ENCODE measurements at regions not wholly inside any gene's neighbourhood (a gene's known extent, or its start where the extent isn't known, plus 50 kb on each side); places are given as distances from the start of the nearest gene placed in this dataset.
A peak's percentile ranks its signal among the peaks of the same experiment; 100 is the strongest.

DNA sequence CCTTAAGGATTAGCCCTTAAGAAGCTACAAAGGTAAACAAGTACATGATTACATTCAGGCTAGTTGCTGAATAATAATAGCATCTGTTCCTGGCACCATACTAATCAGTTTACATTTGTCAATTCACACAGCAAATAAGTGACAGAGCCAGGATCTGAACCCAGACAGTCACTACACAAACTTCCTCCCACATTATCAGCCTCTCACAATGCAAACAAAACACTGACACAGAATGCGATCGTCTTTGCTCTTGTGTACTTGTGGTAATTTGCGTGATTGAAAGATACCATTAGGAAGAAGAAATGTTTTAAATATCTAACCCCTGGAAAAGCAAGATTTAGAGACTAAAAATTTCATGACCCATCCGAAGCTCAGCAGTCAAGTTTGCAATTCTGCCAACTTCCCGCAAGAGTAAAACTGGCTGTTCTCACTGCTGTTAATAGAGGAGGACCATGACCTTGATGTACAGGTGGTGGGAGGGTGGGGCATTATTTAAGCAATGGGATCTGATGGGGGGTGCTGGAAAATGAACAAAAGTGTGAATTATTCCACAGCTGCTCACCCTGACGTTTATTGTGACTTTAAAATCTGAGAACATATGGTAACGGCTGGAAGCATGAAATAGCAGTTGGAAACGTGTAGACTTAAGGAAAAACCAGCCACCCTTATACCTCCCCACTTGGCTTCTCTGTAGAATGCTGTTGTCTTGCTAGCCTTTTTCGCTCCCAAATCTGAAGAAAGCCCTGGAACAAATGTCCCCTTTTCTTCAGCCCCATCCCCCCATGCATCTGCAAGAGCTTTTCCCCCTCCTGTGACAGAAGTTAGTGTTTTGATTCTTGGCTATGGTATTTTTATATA lies 95.3 kb upstream of the ARMC2 start:
- no peaks in the 10 kb centered on the region for H3K9me3 ChIP-seq (ENCODE audit: control extremely low read depth in 1 of 5, control insufficient read depth in 4 of 5, insufficient read depth in 2 of 5, low read depth in 1 of 5, low read length in 4 of 5)
- no peaks in the 10 kb centered on the region for H3K27me3 ChIP-seq (replicated peaks in 2 of 5; ENCODE audit: control insufficient read depth in 4 of 5, insufficient read depth in 5 of 5, low read length in 4 of 5)
- no peak overlapping the region for H3K27ac ChIP-seq (ENCODE audit: insufficient read depth in 1 of 2, low read depth in 1 of 2, low read length in 2 of 2, poor library complexity in 1 of 2, severe bottlenecking in 2 of 2)
- CTCF ChIA-PET, result no interaction called here
- WGBS (ENCODE audit: insufficient coverage), result 91% methylated on average over 6 of the region's 9 CpGs
- DNase-seq, result no peak
- H3K4me1 ChIP-seq (ENCODE audit: control extremely low read depth in 1 of 4, control insufficient read depth in 4 of 4, insufficient read depth in 4 of 4, low read length in 3 of 4), result no peaks in the 10 kb centered on the region
- H3K4me3 ChIP-seq (ENCODE audit: control insufficient read depth in 1 of 7, extremely low read depth in 1 of 7, insufficient read depth in 4 of 7, low read depth in 2 of 7, low read length in 6 of 7), result no peak overlapping the region
- H3K36me3 ChIP-seq (ENCODE audit: control insufficient read depth in 4 of 4, insufficient read depth in 4 of 4, low read length in 3 of 4), result no peaks in the 10 kb centered on the region
- POLR2A ChIA-PET, result interaction anchor here (0.6 kb wide), 1 partner anchor 291 kb away, joined by 3 read pairs; no protein-coding TSS in a partner anchor

DNA sequence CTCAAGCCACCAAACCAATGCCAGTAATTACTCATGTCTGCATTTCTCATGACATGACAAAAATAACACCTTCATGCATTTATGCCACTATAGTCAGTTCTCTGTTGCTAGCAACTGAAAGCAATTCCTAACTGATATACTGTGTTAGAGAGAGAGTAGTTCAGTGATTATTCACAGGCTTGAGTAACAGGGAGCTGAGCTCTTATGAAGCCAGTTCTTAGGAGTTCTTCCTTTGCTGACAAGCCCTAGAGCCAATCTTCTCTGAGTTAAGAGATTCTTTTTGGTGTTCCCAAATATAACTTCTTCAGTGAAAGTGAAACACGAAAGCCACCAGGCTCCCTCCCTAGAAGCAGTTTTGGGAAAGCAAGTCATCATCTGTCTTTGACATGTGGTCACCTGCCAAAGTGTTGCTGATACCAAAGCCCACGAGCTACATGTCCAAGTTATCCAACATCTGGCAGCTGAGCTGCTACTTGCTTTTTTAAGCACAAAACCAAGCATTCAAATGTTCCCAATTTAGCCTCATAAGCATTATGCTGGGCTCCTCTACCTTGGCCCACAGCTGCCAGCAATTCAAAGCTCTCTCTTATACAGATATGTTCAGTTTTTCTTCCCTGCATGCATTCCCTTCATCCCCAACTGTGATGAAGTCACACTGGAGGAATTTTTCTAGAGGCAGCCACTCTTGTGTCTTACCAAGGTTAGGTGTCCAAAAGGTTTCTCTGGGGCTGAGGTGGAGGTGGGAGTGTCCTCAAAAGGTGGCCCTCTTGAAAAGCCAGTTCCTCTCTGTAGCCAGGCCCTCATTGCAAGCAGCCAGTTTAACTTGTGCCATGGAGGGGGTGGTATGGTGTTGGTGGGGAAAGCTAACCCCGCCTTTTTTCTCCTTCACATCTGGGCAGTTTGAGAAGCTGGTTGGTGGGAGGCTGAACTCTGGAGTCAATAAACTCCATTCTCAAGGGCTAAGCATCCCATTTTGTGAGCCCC lies 92.7 kb upstream of the ARMC2 start:
- Histone ChIP-seq H3K9me3 (ENCODE audit: control extremely low read depth in 1 of 5, control insufficient read depth in 4 of 5, insufficient read depth in 2 of 5, low read depth in 1 of 5, low read length in 4 of 5) (no peaks in the 10 kb centered on the region), H3K36me3 (ENCODE audit: control insufficient read depth in 4 of 4, insufficient read depth in 4 of 4, low read length in 3 of 4) (no peaks in the 10 kb centered on the region), H3K27ac (ENCODE audit: insufficient read depth in 1 of 2, low read depth in 1 of 2, low read length in 2 of 2, poor library complexity in 1 of 2, severe bottlenecking in 2 of 2) (no peak overlapping the region), H3K4me3 (ENCODE audit: control insufficient read depth in 1 of 7, extremely low read depth in 1 of 7, insufficient read depth in 4 of 7, low read depth in 2 of 7, low read length in 6 of 7) (no peak overlapping the region), H3K27me3 (replicated peaks in 2 of 5; ENCODE audit: control insufficient read depth in 4 of 5, insufficient read depth in 5 of 5, low read length in 4 of 5) (no peaks in the 10 kb centered on the region), H3K4me1 (ENCODE audit: control extremely low read depth in 1 of 4, control insufficient read depth in 4 of 4, insufficient read depth in 4 of 4, low read length in 3 of 4) (peaks cover 0 to 6% (median 0%) of the 10 kb centered on the region in 4 experiments)
- 53% methylated on average over 2 of the region's 3 CpGs for WGBS (ENCODE audit: insufficient coverage)
- CTCF ChIA-PET, result interaction anchor here (1.1 to 1.4 kb wide), 5 partner anchors 9 to 42 kb away, joined by 3 to 4 read pairs (median 3); no protein-coding TSS in a partner anchor
- POLR2A ChIA-PET, result no interaction called here
- no peak for DNase-seq

DNA sequence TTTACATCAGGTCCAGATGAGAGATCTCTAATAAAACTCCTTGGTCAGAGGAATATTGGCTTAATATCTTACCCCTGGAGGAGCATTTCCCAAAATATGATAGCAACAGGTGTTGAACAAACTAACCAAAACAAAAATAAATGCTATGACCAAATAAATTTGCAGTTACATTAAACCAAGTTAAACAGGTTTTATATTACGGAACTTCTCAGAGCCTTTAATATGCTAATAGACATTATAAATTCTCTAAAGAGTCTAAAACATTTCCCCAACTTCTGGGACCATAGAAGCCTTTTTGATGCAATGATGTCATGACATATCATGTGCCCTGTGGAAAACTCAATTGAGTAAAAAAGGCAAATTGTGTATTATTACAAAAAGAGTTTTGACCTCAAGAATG lies 90.9 kb upstream of the ARMC2 start:
- WGBS (ENCODE audit: insufficient coverage), result 100% methylated on average over 1 of the region's 1 CpG
- DNase-seq, result no peak
- Histone ChIP-seq H3K27me3 (replicated peaks in 2 of 5; ENCODE audit: control insufficient read depth in 4 of 5, insufficient read depth in 5 of 5, low read length in 4 of 5) (no peaks in the 10 kb centered on the region), H3K36me3 (ENCODE audit: control insufficient read depth in 4 of 4, insufficient read depth in 4 of 4, low read length in 3 of 4) (no peaks in the 10 kb centered on the region), H3K27ac (ENCODE audit: insufficient read depth in 1 of 2, low read depth in 1 of 2, low read length in 2 of 2, poor library complexity in 1 of 2, severe bottlenecking in 2 of 2) (no peak overlapping the region), H3K9me3 (ENCODE audit: control extremely low read depth in 1 of 5, control insufficient read depth in 4 of 5, insufficient read depth in 2 of 5, low read depth in 1 of 5, low read length in 4 of 5) (no peaks in the 10 kb centered on the region), H3K4me1 (ENCODE audit: control extremely low read depth in 1 of 4, control insufficient read depth in 4 of 4, insufficient read depth in 4 of 4, low read length in 3 of 4) (peaks cover 0 to 17% (median under 1%) of the 10 kb centered on the region in 4 experiments), H3K4me3 (ENCODE audit: control insufficient read depth in 1 of 7, extremely low read depth in 1 of 7, insufficient read depth in 4 of 7, low read depth in 2 of 7, low read length in 6 of 7) (no peak overlapping the region)
- CTCF ChIA-PET, result no interaction called here
- POLR2A ChIA-PET, result interaction anchor here (0.6 kb wide), 1 partner anchor 521 kb away, joined by 3 read pairs; no protein-coding TSS in a partner anchor

DNA sequence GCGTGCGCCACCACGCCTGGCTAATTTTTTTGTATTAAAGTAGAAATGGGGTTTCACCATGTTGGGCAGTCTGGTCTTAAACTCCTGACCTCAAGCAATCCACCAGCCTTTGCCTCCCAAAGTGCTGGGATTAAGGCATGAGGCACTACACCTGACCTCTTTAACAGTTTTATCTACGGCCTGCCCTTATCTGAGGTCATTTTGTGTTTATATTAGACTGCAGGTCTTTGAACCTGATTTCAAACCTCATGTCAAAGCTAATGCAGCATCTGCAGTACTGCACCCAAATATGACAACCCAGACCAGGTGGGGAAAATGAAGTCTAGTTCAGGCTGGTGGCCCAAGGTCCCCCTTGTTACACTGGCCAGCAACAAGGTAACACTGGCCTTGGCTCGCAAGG lies 89.3 kb upstream of the ARMC2 start:
- CTCF ChIA-PET, result no interaction called here
- Histone ChIP-seq H3K36me3 (ENCODE audit: control insufficient read depth in 4 of 4, insufficient read depth in 4 of 4, low read length in 3 of 4) (no peaks in the 10 kb centered on the region), H3K27me3 (replicated peaks in 2 of 5; ENCODE audit: control insufficient read depth in 4 of 5, insufficient read depth in 5 of 5, low read length in 4 of 5) (no peaks in the 10 kb centered on the region), H3K27ac (ENCODE audit: insufficient read depth in 1 of 2, low read depth in 1 of 2, low read length in 2 of 2, poor library complexity in 1 of 2, severe bottlenecking in 2 of 2) (no peak overlapping the region), H3K4me3 (ENCODE audit: control insufficient read depth in 1 of 7, extremely low read depth in 1 of 7, insufficient read depth in 4 of 7, low read depth in 2 of 7, low read length in 6 of 7) (no peak overlapping the region), H3K9me3 (ENCODE audit: control extremely low read depth in 1 of 5, control insufficient read depth in 4 of 5, insufficient read depth in 2 of 5, low read depth in 1 of 5, low read length in 4 of 5) (no peaks in the 10 kb centered on the region), H3K4me1 (ENCODE audit: control extremely low read depth in 1 of 4, control insufficient read depth in 4 of 4, insufficient read depth in 4 of 4, low read length in 3 of 4) (peaks cover 0 to 21% (median 1%) of the 10 kb centered on the region in 4 experiments)
- no peak for DNase-seq
- POLR2A ChIA-PET, result no interaction called here
- WGBS (ENCODE audit: insufficient coverage), result 100% methylated on average over 2 of the region's 5 CpGs

DNA sequence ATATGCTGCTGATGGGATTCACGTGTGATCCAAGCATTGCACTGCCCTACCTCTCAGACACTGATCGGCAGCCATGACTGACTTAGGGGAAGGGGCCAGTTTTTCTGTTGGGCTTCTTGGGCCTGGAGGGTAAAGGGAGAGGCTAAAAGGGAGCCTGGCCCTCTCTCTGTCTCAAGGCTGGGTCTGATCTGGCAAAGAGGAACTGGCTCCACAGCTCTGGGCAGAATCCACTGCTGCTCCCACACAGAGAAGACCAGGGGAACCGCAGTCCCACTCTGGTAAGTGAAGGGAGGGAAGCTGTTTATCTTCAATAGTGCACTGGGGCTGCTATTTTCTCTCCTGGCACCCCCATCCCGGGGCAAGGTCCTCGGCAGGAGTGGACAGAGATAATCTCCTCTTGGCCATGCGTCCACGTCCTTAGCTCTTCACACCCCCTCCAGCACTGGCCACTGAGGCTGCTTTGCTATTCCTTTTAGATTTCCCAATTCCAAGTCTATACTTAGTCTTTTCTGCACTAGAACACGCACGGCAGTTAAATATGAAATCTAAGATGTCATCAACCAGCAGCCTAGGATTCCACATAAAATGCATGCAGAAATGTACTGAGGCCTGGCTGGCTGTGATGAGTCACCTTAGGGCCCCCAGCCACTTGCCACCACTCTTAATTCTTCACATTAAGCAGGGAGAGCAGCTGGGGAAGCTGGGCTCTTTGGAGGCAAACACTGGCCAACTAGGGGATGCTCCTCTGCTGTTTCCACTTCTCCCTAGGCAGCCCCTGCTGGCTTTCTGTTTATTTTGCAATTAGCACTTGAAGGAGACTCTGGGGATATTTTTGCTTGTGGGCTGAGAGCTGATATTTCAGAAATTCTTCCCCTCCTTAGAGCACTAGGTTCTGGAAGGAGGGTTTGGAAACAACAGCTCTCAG lies 87.8 kb upstream of the ARMC2 start:
- Histone ChIP-seq H3K4me3 (ENCODE audit: control insufficient read depth in 1 of 7, extremely low read depth in 1 of 7, insufficient read depth in 4 of 7, low read depth in 2 of 7, low read length in 6 of 7) (no peak overlapping the region), H3K9me3 (ENCODE audit: control extremely low read depth in 1 of 5, control insufficient read depth in 4 of 5, insufficient read depth in 2 of 5, low read depth in 1 of 5, low read length in 4 of 5) (no peaks in the 10 kb centered on the region), H3K27me3 (replicated peaks in 2 of 5; ENCODE audit: control insufficient read depth in 4 of 5, insufficient read depth in 5 of 5, low read length in 4 of 5) (no peaks in the 10 kb centered on the region), H3K27ac (ENCODE audit: insufficient read depth in 1 of 2, low read depth in 1 of 2, low read length in 2 of 2, poor library complexity in 1 of 2, severe bottlenecking in 2 of 2) (no peak overlapping the region), H3K4me1 (ENCODE audit: control extremely low read depth in 1 of 4, control insufficient read depth in 4 of 4, insufficient read depth in 4 of 4, low read length in 3 of 4) (peaks cover 0 to 21% (median 1%) of the 10 kb centered on the region in 4 experiments), H3K36me3 (ENCODE audit: control insufficient read depth in 4 of 4, insufficient read depth in 4 of 4, low read length in 3 of 4) (no peaks in the 10 kb centered on the region)
- no peak for DNase-seq
- CTCF ChIA-PET, result no interaction called here
- 93% methylated on average over 7 of the region's 9 CpGs for WGBS (ENCODE audit: insufficient coverage)
- POLR2A ChIA-PET, result no interaction called here

DNA sequence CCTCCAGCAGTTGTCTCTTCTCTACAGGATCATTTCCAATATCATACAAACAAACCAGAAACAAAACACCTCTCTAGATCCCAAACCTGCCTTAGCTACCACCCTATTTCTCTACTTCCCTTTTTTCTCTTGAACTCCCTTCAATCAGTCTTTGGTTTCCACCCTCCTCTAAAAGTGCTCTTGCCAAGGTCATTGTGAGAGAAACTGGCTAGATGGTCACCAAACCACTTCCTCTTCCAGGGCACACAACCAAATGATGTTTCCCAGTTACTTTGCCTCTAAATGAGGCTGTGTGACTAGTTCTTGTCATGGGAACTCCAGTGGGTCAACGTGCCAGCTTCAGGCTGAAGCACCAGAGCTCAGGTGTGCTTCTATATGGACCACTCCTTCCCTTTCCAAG lies 85.8 kb upstream of the ARMC2 start:
- Histone ChIP-seq H3K27ac (ENCODE audit: insufficient read depth in 1 of 2, low read depth in 1 of 2, low read length in 2 of 2, poor library complexity in 1 of 2, severe bottlenecking in 2 of 2) (no peak overlapping the region), H3K9me3 (ENCODE audit: control extremely low read depth in 1 of 5, control insufficient read depth in 4 of 5, insufficient read depth in 2 of 5, low read depth in 1 of 5, low read length in 4 of 5) (no peaks in the 10 kb centered on the region), H3K4me1 (ENCODE audit: control extremely low read depth in 1 of 4, control insufficient read depth in 4 of 4, insufficient read depth in 4 of 4, low read length in 3 of 4) (peaks cover 0 to 21% (median 1%) of the 10 kb centered on the region in 4 experiments), H3K36me3 (ENCODE audit: control insufficient read depth in 4 of 4, insufficient read depth in 4 of 4, low read length in 3 of 4) (no peaks in the 10 kb centered on the region), H3K27me3 (replicated peaks in 2 of 5; ENCODE audit: control insufficient read depth in 4 of 5, insufficient read depth in 5 of 5, low read length in 4 of 5) (no peaks in the 10 kb centered on the region), H3K4me3 (ENCODE audit: control insufficient read depth in 1 of 7, extremely low read depth in 1 of 7, insufficient read depth in 4 of 7, low read depth in 2 of 7, low read length in 6 of 7) (no peak overlapping the region)
- 100% methylated on average over 1 of the region's 1 CpG for WGBS (ENCODE audit: insufficient coverage)
- ChIA-PET CTCF (interaction anchor here (0.8 to 1.3 kb wide), 3 partner anchors 13 to 302 kb away, joined by 3 read pairs; no protein-coding TSS in a partner anchor), POLR2A (no interaction called here)
- peak in 1 of 3 donors; percentile 11 for DNase-seq
